MM.1S (cell line): ENCODE measurements at regions not wholly inside any gene's neighbourhood (a gene's known extent, or its start where the extent isn't known, plus 50 kb on each side); places are given as distances from the start of the nearest gene placed in this dataset.

Experiments used
- EZH2 ChIP-seq: fragments of 300-600 bp; sonication (generic); optimal IDR thresholded peaks from 2 replicates; pipeline ENCODE3; 2017; ENCODE audit warnings: low read depth, mild to moderate bottlenecking, antibody characterized with exemption, low read length, mixed read lengths
- EZH2phosphoT487 ChIP-seq: fragments of 300-600 bp; sonication (generic); IDR thresholded peaks from 2 replicates; pipeline ENCODE4 v1.6.1; 2018; ENCODE audit warnings: antibody characterized with exemption, low read length
- TF ChIP-seq, protein P1 (sequence below): fragments of 300-600 bp; sonication (generic); IDR thresholded peaks from 2 replicates; pipeline ENCODE4 v1.5.1; 2016; ENCODE audit warnings: antibody characterized with exemption, low read length, mixed read lengths

DNA sequence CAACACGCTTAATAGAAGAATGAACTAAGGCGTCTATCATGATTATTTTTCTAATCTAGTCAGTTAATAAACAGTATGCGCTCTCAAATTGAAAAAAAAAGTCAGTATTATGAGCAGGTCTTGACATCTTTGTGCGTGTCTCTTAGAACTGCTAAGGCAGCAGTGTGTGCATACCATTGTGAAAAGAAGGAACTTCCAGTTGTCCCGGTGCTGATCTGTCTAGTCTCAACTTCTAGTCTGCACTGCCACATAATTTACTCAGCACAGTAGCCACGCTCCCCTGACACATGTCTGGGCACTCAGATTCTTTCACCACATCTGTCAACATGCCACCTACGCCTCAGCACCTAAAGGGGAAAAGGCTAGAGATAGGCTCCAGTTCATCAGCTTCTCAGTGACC is 61.1 kb upstream of the SPDEF start:
- TF ChIP-seq, protein P1, sequence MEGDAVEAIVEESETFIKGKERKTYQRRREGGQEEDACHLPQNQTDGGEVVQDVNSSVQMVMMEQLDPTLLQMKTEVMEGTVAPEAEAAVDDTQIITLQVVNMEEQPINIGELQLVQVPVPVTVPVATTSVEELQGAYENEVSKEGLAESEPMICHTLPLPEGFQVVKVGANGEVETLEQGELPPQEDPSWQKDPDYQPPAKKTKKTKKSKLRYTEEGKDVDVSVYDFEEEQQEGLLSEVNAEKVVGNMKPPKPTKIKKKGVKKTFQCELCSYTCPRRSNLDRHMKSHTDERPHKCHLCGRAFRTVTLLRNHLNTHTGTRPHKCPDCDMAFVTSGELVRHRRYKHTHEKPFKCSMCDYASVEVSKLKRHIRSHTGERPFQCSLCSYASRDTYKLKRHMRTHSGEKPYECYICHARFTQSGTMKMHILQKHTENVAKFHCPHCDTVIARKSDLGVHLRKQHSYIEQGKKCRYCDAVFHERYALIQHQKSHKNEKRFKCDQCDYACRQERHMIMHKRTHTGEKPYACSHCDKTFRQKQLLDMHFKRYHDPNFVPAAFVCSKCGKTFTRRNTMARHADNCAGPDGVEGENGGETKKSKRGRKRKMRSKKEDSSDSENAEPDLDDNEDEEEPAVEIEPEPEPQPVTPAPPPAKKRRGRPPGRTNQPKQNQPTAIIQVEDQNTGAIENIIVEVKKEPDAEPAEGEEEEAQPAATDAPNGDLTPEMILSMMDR: no peak
- TF ChIP-seq EZH2phosphoT487 (no peak), EZH2 (no peak)
